ENCODE measurements at regions not wholly inside any gene's neighbourhood (a gene's known extent, or its start where the extent isn't known, plus 50 kb on each side); places are given as distances from the start of the nearest gene placed in this dataset.
"Not testable (repeated sequence)": the region's sequence is repeated elsewhere in the genome, so short reads cannot be mapped to it uniquely, and the experiment has no call there.

DNA sequence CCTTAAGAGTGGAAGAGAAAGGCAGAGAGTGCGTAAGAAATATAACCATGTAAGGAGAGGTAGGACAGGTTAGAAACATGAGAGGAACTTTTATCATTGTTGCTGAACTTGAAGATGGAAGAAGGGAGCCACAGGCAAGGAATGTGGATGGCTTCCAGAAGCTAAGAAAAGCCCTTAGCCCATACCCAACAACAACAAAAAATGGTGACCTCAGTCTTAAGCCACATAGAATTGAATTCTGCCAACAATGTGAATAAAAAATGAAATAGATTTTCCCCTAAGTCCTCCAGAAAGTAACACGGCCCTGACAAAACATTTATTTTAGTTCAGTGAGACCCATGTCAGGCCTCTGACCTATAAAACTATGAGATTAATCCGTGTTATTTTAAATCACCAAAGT lies 767.3 kb downstream of the FAM181B start:
- DNase-seq: no peak

DNA sequence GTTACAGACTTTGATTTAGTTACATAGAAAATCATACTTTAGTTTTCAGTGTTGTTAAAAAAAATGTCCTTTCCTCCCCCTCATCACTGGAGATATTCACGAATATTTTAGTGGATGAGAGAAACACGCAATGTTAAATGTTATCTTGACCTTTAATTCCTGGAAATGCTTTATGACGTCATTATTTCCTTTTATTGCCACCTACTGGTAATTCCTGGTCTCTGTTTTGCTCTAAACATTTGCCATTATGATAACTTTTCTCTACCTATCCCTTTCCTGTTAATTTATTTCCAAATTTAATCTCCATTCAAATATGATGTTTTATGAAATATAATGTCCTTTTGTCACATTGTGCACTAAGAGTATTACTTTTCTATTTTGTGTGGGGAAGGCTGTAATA lies 770.6 kb downstream of the FAM181B start:
- no peak for DNase-seq

DNA sequence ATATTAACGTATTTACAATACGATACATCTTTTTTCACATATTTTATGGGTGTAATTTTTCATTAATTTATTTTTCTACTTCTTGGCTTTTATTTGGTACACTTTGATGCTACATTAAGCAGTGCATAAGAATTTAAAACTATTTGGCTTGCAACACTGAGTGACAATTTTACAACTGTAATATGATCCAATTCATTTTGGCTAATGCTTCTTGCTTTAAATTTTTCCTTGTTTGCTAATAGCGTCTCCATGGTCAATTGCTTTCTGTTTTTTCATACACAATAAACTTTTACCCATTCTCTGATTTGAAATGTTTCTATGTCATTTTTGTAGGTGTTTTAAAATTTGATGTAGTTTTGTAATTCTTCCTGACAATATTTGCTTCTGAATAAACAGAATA lies 773.2 kb downstream of the FAM181B start:
- DNase-seq: no peak

DNA sequence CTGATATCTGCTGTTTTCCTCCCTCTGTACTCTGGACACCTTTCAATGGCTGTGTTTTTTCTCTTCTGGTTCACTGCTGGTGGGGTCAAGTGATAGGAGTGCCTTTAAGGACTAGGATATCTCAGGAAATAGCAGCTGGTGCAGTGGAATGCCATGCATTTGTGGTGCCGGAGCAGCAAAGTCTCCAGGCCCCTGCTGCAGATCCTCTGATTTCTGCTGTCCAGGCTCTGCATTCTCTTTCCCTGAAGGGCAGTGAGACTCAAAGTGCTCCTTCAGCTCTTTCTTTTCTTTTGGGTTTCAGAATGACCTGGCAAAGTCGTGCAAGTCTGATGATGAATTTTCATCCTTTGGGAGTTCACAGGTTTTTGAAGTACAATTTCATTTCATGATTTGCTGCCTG lies 774.3 kb downstream of the FAM181B start:
- DNase-seq: no peak

DNA sequence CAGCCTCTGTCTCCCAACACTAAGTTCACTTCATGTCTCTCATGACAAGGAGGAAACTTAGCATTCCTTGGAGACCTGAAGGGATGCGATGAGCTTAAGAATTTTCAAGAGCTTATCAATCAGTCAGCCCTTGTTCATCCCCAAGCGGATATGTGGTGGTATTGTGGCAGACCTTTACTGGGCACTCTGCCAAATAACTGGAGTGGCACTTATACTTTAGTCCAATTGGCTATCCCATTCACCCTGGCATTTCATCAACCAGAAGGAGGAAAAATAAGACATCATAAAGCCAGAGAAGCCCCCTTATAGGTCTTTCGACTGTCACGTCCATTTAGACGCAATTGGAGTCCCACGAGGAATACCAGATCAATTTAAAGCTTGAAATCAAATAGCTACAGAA lies 779.4 kb downstream of the FAM181B start:
- not testable (repeated sequence) for DNase-seq

DNA sequence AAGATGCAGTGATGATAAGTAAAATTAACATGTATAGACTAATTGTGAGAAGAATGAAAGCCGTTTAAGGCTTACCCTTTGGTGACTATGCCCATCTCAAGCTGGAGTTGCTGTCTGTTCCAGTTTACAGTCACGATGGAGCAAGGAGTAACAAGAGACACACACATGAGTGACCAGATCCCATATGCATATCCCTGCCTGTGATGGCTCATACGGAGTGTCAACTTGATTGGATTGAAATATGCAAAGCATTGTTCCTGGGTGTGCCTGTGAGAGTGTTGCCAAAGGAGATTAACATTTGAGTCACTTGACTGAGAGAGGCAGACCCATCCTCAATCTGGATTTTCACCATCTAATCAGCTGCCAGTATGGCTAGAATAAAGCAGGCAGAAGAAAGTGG lies 786.8 kb downstream of the FAM181B start:
- DNase-seq: no peak

DNA sequence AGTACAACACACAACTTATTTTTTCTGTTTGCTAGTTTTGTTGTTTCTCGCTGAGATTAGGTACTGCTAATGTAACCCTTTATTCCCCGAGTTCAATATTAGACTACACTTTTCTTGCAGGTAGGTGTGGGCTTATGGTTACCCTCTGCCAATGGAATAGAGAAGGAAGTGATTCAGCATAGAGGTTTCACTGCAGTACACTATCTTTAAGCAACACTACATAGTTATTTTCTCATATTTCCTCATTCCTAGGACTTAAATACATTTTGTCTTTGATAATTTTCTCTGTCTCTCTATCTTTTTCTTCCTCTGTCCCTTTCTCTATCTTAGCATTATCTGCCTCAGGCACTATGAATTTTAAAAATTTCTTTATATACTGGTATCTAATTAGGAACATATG lies 791.0 kb downstream of the FAM181B start:
- DNase-seq: no peak

DNA sequence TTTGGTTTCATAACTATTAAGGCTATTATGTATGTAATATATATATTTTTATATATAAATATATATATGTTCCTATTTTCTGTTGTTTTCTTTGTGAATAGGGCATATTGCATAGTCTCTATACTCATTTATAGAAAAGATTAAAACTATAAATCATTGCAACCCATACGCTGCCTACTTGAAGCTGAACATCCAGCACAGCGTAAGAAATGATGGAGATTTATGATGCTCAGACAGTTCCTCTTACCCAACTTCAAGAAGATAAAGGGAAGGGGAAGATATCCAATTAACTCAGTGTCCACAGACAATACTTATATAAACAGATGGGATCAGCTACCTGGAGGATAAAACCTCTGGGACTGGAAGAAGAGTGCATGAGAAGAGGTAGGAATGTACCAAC lies 791.7 kb downstream of the FAM181B start:
- DNase-seq: no peak

DNA sequence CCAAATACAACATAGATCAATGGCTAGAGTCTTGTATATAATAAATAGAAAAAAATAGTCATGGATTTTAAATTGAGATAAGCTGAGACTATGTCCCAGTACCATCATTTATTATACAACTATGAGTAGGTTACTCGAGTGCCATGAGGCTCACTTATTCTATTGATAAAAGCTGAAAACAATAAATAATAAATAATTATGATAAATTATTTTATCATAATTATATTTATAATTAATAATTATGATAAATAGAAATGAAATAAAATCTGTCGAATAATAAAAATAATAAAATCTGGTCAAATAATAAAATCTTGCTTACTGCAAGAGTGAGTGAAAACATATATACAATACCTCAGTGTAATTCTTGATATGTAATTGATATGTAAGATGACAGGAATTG lies 801.4 kb downstream of the FAM181B start:
- no peak for DNase-seq

DNA sequence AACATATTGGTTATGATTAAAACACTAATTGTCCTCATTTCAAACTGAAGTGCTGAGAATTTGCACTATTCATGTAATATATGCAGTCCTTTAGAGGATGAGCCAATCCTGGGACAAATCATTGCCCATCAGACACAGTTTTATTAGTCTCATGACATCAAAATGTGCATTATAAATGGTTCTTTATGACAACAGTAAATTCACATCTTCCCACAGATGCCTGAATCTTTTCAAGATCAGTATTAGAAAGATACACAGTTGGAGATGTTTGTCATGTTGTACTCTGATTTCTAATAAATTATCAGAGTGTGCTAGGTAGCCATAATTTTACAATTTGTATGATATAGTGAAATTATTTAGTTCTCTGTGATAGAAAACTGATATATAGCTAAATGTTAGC lies 813.5 kb downstream of the FAM181B start:
- DNase-seq: no peak

DNA sequence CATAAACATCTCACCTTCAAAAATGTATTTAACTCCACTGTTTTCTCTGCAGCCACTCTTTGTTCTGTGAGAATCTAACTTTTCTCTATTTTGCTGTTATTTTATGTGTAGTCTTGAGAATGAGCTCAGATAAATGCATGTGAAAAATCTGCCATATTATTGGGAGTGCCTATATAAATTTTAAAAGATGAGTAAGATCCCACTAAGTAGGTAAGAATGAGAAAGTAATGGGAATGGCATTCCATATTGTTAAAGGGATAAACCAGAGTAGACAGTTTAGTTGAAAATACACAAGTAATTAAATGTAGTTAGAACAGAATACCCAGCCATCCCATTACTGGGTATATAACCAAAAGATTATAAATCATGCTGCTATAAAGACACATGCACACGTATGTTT lies 817.2 kb downstream of the FAM181B start:
- no peak for DNase-seq

DNA sequence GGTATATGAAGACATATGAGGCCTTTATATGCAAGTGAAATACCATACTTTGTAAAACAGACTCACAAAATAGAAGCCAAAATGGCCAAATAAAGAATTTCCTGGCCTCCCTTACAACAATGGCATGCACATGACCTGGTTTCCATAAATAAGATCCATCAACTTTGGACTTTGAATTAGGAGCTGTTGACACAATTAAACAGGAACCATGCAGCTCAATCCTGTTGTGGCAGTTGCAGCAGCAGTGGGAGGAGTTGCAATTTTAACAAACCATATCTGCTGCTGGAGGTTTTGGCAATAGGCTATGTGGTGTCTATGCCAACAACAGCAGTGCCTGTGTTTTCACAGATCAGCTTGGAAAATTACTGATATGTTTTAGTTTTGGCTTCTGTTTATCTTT lies 818.6 kb downstream of the FAM181B start:
- DNase-seq: no peak

DNA sequence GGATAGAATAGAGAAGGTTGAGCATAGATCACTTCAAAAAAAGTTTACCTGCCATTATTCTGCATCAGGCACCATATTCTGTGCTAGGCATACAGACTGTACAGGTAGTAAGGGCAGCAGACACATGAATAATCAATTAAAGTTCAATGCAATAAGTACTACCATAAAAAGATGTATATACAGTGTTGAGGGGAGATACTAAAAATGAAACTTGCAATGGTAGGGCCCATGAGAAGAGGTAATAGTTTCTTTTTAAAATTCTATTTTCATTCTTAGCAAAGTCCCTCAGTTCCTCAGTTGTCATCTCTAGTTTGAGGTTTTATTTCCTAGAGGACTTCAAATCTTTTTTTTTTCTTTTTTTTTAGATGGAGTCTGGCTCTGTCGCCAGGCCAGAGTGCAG lies 819.9 kb downstream of the FAM181B start:
- DNase-seq: no peak

DNA sequence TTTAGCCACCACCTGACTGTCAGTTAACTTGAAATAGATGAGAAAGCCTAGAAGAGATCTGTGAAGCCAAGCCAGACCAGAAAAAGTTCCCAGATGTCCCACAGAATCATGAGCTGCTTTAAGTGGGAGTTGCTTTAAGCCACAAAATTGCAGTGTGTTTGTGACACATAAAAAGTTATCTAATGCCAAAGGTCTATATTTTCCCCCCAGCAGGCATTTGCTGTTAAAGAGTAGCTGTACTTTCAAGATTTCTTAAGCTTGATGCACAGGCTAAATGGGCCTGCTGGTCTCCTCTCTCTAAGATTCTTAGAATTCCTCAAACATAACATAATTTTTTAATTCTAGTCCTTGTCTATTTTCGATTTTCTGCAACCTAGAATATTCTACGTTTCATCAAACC lies 825.7 kb downstream of the FAM181B start:
- DNase-seq: no peak

DNA sequence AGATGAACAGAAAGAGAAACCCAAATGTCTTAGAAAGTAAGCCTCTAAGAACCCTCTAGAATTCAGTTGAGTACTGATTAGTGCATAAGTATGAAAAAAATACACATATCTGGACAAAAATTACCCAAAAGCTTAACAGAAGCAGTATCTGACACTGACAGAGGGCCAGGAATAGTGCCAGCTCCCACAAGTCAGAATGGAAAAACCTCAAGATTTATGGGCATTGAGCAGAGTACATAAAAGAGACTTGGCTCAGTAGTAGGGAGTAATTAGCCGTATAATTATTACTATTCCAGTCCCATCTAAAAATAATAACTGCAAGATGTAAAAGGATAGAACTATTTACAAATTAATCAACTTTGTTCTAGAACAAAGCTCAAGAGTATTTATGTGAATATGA lies 834.5 kb downstream of the FAM181B start:
- DNase-seq: no peak

DNA sequence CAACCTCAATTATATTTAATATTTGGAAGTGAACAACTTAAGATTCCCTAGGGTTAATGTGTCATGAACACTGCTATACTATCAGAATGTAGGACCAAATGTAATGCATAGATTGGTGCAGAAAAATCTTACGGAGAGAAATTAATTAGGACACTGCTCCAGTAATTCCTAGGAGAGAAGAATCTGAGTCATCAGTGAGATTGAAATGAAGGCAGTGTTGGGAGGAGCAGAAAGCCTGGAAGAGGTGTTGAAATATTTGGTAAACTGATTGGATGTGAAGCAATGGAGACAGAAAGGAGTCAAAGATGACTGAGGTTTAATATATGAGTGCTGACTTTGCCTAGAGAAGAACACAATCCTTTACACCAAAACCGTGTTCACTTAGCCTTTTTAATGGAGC lies 836.0 kb downstream of the FAM181B start:
- no peak for DNase-seq

DNA sequence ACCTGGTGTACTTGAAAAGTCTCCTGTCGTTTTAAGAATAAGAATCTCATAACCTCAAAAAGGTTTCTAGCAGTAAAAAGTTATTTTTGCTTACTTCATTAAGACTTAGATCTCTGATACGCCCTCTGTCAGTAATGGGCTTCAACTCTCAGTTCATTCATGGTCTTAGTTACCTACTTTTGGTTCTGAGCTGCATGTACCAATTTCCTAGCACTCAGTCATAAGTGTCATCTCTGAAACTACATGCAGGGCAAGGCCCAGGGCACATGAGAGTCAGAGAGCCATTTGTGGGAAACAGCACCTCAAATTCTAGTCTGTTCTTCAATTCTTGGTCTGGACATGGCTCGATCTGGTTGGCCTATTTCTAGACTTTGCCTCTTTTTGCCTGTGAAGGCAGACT lies 838.4 kb downstream of the FAM181B start:
- no peak for DNase-seq

DNA sequence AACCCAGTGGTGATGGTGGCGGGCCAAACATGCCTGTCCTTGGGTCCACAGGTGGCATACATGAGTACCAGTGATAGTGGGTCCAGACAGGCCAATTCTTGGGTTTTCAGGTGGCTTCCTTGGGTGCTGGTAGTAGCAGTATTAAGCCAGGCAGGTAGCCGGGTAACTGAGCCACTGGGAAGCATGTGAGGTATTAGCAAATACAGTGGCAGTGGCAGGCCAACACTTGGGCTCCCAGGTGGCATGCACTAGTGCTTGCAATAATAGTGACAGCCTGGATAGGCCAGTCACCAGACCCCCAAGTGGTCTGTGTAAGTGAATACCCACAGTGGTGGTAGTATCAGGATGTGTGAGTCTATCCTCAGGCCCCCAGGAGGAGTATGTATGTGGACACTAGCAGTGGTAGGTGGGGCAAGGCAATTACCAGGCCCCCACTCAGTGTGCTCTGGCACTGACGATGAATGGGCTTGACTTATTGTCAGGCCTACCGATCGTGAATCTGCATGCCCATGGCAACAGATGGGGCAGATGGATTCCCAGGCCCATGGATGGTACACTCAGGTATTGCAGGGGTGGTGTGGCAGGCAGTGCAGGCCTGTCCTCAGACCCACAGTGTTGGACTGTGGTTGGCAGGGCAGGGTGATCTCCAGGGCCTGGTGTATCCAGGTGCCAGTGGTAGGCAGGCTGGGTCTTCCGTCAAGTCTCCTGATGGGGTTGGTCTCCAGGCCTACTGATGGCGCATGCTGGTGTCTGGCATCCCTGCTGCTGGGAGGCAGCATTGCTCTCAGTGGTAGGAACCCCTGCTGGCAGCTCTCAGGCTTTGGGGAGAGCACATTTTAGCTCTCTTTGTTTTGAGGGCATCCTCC lies 840.7 kb downstream of the FAM181B start:
- no peak for DNase-seq

DNA sequence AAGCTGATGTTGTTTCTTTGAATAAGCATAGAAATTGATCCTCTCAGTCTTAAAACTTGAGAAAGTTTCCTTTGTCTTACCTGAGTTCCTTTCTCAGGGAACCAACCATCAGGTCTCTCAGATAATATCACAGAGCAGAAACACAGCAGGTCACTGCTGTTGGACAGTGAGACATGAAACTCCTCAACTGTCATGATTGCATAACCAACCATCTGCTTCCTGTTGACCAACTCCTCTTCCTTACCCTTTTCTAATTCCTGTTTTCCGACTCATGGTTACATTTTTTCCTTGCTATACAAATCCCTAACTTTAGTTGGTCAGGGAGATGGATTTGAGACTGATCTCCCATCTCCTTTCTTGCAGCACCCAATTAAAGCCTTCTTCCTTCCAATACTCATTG lies 845.3 kb downstream of the FAM181B start:
- DNase-seq: no peak

DNA sequence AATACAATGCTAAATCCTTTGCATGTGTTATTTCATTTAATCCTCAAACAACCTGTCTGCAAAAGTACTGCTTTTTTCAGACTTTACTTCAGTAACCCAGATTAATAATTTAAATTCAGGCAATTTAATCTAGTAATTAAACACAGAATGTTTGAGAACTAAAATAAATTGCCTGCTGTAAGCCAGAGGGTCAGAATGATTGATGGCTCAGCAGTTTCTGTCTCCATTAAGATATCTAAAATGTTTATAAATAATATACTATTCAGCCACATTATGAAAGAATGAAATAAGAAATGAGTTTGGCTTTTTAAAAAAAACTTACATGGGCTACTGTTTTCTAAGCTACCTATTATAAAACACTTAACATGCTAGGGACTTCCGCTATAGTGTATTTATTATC lies 846.0 kb downstream of the FAM181B start:
- DNase-seq: no peak

DNA sequence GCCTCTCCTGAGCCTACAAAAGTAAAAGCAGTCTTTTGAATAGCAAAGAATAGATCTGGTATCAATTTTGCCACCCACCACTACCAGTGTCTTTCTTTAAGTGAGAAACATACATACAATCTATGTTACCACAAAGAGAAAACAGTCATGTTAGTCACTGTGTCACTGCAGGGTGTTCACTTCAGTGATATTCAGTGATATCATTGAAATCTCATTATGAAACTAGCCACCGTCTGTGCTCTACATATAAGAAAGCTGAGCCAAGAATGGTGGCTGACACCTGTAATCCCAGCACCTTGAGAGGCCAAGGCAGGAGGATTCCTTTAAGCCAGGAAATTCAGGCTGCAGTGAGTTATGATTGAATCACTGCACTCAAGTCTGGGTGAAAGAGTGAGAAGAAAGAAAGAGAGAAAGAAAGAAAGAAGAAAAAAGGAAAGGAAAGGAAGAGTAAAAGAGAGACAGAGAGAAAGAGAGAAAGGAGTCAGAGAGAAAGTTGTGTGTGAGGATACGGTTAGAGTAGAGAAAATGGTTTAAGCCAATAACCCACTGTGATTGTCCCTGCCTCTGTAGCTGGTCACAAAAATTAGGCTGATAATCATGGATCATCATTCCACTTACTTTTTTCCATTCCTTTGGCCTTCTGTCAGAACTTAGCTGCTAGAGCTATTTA lies 847.1 kb downstream of the FAM181B start:
- no peak for DNase-seq

DNA sequence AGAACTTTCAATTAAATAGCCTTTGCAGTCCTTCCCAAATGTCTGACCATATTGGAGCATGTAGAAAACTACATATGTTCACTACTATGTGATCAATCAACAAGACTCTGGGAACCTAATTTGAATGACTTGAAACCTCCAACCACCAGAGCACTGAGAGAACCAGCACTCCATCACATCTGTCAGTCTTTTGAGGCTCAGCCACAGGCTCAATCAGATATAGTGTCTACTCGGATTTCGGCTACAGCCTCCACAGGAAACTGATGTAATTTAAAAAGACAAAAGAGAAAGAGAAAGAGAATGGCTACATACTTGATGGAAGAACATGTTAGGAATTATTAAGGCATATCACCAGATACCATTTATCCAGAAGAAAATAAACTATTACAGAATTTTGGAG lies 859.0 kb downstream of the FAM181B start:
- DNase-seq: no peak

DNA sequence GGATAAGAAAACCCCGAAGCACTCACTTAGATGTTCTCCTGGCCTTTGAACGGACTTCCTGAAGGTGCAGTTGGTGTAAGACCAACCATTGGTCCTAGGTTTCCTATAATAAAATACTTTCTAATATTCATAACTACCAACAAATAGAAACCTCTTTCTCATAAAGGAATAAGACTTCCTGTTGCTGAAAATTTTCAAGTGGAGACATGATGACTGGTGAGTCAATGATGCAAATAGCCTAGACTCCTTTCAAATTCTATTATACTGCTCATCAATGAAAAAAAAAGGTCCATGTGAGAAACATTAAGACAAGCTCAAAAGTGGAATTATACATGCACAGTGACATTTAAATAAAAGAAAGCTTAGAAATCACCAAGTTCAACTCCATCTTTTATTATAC lies 862.8 kb downstream of the FAM181B start:
- no peak for DNase-seq

DNA sequence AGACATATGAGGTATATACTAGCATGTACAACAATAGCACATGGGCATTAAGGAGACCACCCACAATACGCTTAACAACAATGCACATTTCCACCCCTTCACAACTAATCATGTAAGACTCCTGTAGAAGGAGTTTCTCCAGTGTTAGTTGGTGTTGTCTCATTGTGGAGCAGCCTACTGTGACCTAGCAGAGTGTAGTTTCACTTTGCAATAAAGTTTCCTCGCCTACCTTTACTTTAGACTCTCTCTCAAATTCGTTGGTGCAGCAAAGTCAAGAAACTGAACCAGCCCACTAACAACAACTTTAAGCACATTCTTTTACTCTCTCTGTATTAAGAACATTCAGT lies 863.6 kb downstream of the FAM181B start:
- DNase-seq: no peak

All from NCI-H2081 (cell line).